Esophagus squamous epithelium (tissue), 4 donors: ENCODE measurements at regions not wholly inside any gene's neighbourhood (a gene's known extent, or its start where the extent isn't known, plus 50 kb on each side); places are given as distances from the start of the nearest gene placed in this dataset.

Source experiments
- CTCF ChIP-seq, 6 experiments: fragments of 450-650 bp in 4 of 6; fragments of 200-600 bp in 2 of 6; sonication (generic) in 2 of 6; IDR thresholded peaks; one replicate each; pipeline ENCODE4 v1.5.1; 2016 to 2019; ENCODE audit warnings: antibody characterized with exemption in 6 of 6, mild to moderate bottlenecking in 4 of 6, moderate library complexity in 4 of 6
- POLR2A ChIP-seq, 4 donors: fragments of 450-650 bp; IDR thresholded peaks; one replicate each; pipeline ENCODE4 v1.6.1; 2017; ENCODE audit warnings: antibody characterized with exemption in 4 of 4, mild to moderate bottlenecking in 4 of 4, moderate library complexity in 3 of 4

- TF ChIP-seq CTCF (IDR thresholded peaks at IDR 0.05) (no peak), POLR2A (IDR thresholded peaks at IDR 0.05) (no peak)
Observed at GRCh38 chr5:63572740-63573139, 389.5 kb downstream of the HTR1A start.
